WTC11 (cell line): ENCODE measurements at regions not wholly inside any gene's neighbourhood (a gene's known extent, or its start where the extent isn't known, plus 50 kb on each side); places are given as distances from the start of the nearest gene placed in this dataset.

Source experiments
- ATAC-seq: fragments of 200-7000 bp; cut with Tn5 transposase; 2 replicates; pipeline ENCODE4 v1.10.0; 2021; ENCODE audit warnings: mild to moderate bottlenecking, moderate library complexity
- CTCF ChIA-PET: fragments of 300-600 bp; sonication (Branson Sonifier 250); formaldehyde crosslinking; loops from one replicate; lab custom pipeline; 2021; ENCODE audit warnings: antibody characterized with exemption; lab: Charles Lee
- POLR2A ChIA-PET: fragments of 350-600 bp; sonication (Branson Sonifier 250); formaldehyde crosslinking; loops from one replicate; lab custom pipeline; 2021; ENCODE audit warnings: antibody characterized with exemption; lab: Charles Lee
- DNase-seq: peaks from one replicate; pipeline ENCODE4 v3.0.0; 2021; ENCODE audit warnings: low spot score
- H3K27ac Mint-ChIP-seq: 2 replicates; pipeline ENCODE4 v1.8.0; 2021; ENCODE audit warnings: mixed read lengths
- H3K27me3 Mint-ChIP-seq: 2 replicates; pipeline ENCODE4 v1.8.0; 2021; ENCODE audit warnings: low read depth, mild to moderate bottlenecking, moderate library complexity, mixed read lengths
- H3K36me3 Mint-ChIP-seq: 2 replicates; pipeline ENCODE4 v1.8.0; 2021; ENCODE audit warnings: mixed read lengths
- H3K4me1 Mint-ChIP-seq: 2 replicates; pipeline ENCODE4 v1.8.0; 2022; ENCODE audit warnings: mixed read lengths
- H3K4me3 Mint-ChIP-seq: 2 replicates; pipeline ENCODE4 v1.8.0; 2021; ENCODE audit warnings: mild to moderate bottlenecking, moderate library complexity, mixed read lengths
- H3K9me3 Mint-ChIP-seq: 2 replicates; pipeline ENCODE4 v1.8.0; 2021; ENCODE audit warnings: mixed read lengths
- AFF4 ChIP-seq: sonication (generic); formaldehyde crosslinking; IDR thresholded peaks from 2 replicates; pipeline ENCODE4 v1.8.1; 2023; ENCODE audit warnings: mild to moderate bottlenecking, missing genetic modification reagents, borderline replicate concordance
- EMX1 ChIP-seq: fragments of 250-450 bp; sonication (Bioruptor Pico); IDR thresholded peaks from 2 replicates; pipeline ENCODE4 v1.8.0; 2021; ENCODE audit warnings: mild to moderate bottlenecking
- FOXK1 ChIP-seq: sonication (generic); formaldehyde crosslinking; IDR thresholded peaks from 2 replicates; pipeline ENCODE4 v1.8.0; 2022; ENCODE audit warnings: mild to moderate bottlenecking, moderate library complexity, missing genetic modification reagents
- IRF2 ChIP-seq: sonication (generic); formaldehyde crosslinking; IDR thresholded peaks from 2 replicates; pipeline ENCODE4 v1.8.0; 2022; ENCODE audit warnings: low read depth, missing genetic modification reagents, borderline replicate concordance
- JAZF1 ChIP-seq: fragments of 250-450 bp; sonication (Bioruptor Pico); IDR thresholded peaks from 2 replicates; pipeline ENCODE4 v1.9.0; 2021; ENCODE audit warnings: moderate library complexity, mild to moderate bottlenecking, inconsistent platforms
- NFYB ChIP-seq: sonication (generic); formaldehyde crosslinking; conservative IDR thresholded peaks from 2 replicates; pipeline ENCODE4 v1.8.0; 2022; ENCODE audit warnings: low read depth, missing genetic modification reagents
- NR1H2 ChIP-seq: sonication (generic); formaldehyde crosslinking; IDR thresholded peaks from 2 replicates; pipeline ENCODE4 v1.9.0; 2021; ENCODE audit warnings: mild to moderate bottlenecking, moderate library complexity, missing genetic modification reagents
- RELA ChIP-seq: sonication (generic); formaldehyde crosslinking; IDR thresholded peaks from 2 replicates; pipeline ENCODE4 v1.8.1; 2022; ENCODE audit warnings: missing genetic modification reagents, mild to moderate bottlenecking, borderline replicate concordance
- RORB ChIP-seq: fragments of 250-450 bp; sonication (Bioruptor Pico); IDR thresholded peaks from 2 replicates; pipeline ENCODE4 v1.9.0; 2021; ENCODE audit warnings: mild to moderate bottlenecking
- SMAD3 ChIP-seq: sonication (generic); formaldehyde crosslinking; IDR thresholded peaks from 2 replicates; pipeline ENCODE4 v1.8.0; 2022; ENCODE audit warnings: missing genetic modification reagents, mild to moderate bottlenecking, borderline replicate concordance
- SP1 ChIP-seq: sonication (generic); formaldehyde crosslinking; conservative IDR thresholded peaks from 2 replicates; pipeline ENCODE4 v1.8.1; 2022; ENCODE audit warnings: missing genetic modification reagents
- STAT6 ChIP-seq: sonication (generic); formaldehyde crosslinking; conservative IDR thresholded peaks from 2 replicates; pipeline ENCODE4 v1.8.1; 2023; ENCODE audit warnings: mild to moderate bottlenecking, low read depth, missing genetic modification reagents, moderate library complexity
- TF ChIP-seq, protein P1 (sequence below): sonication (generic); formaldehyde crosslinking; IDR thresholded peaks from 2 replicates; pipeline ENCODE4 v1.8.1; 2022; ENCODE audit warnings: mild to moderate bottlenecking, missing genetic modification reagents, moderate library complexity, borderline replicate concordance
- TF ChIP-seq, protein P2 (sequence below): sonication (generic); formaldehyde crosslinking; IDR thresholded peaks from 2 replicates; pipeline ENCODE4 v1.8.1; 2023; ENCODE audit warnings: mild to moderate bottlenecking, missing genetic modification reagents, moderate library complexity
- TF ChIP-seq, protein P3 (sequence below): sonication (generic); formaldehyde crosslinking; IDR thresholded peaks from 2 replicates; pipeline ENCODE4 v1.8.0; 2022; ENCODE audit warnings: mild to moderate bottlenecking, missing genetic modification reagents
- TF ChIP-seq, protein P4 (sequence below): sonication (generic); formaldehyde crosslinking; IDR thresholded peaks from 2 replicates; pipeline ENCODE4 v1.8.1; 2023; ENCODE audit warnings: mild to moderate bottlenecking, missing genetic modification reagents, moderate library complexity
- TF ChIP-seq, protein P5 (sequence below): sonication (generic); formaldehyde crosslinking; IDR thresholded peaks from 2 replicates; pipeline ENCODE4 v1.8.0; 2022; ENCODE audit warnings: mild to moderate bottlenecking, missing genetic modification reagents

DNA sequence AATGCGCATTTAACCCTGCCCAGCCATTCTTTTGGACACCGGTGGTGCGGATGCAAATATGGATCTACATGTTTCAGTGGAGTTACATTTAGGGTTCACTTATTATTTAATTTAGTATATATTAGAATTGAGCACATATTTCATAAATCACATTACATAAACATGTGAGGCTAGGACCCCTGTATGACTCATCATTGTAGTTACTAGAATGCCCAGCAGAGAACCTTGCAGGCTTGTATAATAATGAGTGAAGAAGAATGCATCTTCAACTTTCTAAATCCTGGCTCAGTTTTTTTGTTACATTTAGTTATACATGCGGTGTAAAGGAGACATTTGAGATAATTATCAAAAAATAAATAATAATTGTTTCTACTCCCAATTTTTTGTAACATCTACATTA, 369.0 kb downstream of the ATP23 start:
- ATAC-seq, result no peak
- no peak for TF ChIP-seq RELA
- TF ChIP-seq SP1 (CRISPR knock-in tag), result no peak
- TF ChIP-seq SMAD3 (CRISPR knock-in tag), result no peak
- TF ChIP-seq, protein P1, sequence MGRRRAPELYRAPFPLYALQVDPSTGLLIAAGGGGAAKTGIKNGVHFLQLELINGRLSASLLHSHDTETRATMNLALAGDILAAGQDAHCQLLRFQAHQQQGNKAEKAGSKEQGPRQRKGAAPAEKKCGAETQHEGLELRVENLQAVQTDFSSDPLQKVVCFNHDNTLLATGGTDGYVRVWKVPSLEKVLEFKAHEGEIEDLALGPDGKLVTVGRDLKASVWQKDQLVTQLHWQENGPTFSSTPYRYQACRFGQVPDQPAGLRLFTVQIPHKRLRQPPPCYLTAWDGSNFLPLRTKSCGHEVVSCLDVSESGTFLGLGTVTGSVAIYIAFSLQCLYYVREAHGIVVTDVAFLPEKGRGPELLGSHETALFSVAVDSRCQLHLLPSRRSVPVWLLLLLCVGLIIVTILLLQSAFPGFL (CRISPR knock-in tag), result no peak
- TF ChIP-seq, protein P2, sequence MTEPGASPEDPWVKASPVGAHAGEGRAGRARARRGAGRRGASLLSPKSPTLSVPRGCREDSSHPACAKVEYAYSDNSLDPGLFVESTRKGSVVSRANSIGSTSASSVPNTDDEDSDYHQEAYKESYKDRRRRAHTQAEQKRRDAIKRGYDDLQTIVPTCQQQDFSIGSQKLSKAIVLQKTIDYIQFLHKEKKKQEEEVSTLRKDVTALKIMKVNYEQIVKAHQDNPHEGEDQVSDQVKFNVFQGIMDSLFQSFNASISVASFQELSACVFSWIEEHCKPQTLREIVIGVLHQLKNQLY (CRISPR knock-in tag), result no peak
- no peak for TF ChIP-seq NR1H2 (CRISPR knock-in tag)
- no peak for TF ChIP-seq AFF4
- TF ChIP-seq, protein P3, sequence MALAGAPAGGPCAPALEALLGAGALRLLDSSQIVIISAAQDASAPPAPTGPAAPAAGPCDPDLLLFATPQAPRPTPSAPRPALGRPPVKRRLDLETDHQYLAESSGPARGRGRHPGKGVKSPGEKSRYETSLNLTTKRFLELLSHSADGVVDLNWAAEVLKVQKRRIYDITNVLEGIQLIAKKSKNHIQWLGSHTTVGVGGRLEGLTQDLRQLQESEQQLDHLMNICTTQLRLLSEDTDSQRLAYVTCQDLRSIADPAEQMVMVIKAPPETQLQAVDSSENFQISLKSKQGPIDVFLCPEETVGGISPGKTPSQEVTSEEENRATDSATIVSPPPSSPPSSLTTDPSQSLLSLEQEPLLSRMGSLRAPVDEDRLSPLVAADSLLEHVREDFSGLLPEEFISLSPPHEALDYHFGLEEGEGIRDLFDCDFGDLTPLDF, result no peak
- no peak for TF ChIP-seq IRF2 (CRISPR knock-in tag)
- H3K9me3 Mint-ChIP-seq, result peaks cover 23% of the 10 kb centered on the region
- peaks cover 2% of the 10 kb centered on the region; the same call in 1 of the 2 replicates for H3K36me3 Mint-ChIP-seq
- no peak overlapping the region for H3K4me3 Mint-ChIP-seq
- ChIA-PET POLR2A (no interaction called here), CTCF (no interaction called here)
- no peak overlapping the region for H3K27ac Mint-ChIP-seq
- no peak for DNase-seq
- peaks cover 15% of the 10 kb centered on the region for H3K4me1 Mint-ChIP-seq
- no peaks in the 10 kb centered on the region for H3K27me3 Mint-ChIP-seq

GRCh38 chr12:58310809-58311622, 369.6 kb downstream of the ATP23 start:
- ATAC-seq (no peak), DNase-seq (no peak)
- Mint-ChIP-seq H3K36me3 (peaks cover 2% of the 10 kb centered on the region; the same call in 1 of the 2 replicates), H3K9me3 (peaks cover 23% of the 10 kb centered on the region), H3K27me3 (no peaks in the 10 kb centered on the region), H3K4me3 (no peak overlapping the region), H3K27ac (0 out of 2 replicates have a peak overlapping the region, but pooled peaks have one; percentile 25), H3K4me1 (peaks cover 15% of the 10 kb centered on the region)
- TF ChIP-seq RORB (no peak), JAZF1 (CRISPR knock-in tag) (no peak)
- ChIA-PET POLR2A (no interaction called here), CTCF (no interaction called here)

DNA sequence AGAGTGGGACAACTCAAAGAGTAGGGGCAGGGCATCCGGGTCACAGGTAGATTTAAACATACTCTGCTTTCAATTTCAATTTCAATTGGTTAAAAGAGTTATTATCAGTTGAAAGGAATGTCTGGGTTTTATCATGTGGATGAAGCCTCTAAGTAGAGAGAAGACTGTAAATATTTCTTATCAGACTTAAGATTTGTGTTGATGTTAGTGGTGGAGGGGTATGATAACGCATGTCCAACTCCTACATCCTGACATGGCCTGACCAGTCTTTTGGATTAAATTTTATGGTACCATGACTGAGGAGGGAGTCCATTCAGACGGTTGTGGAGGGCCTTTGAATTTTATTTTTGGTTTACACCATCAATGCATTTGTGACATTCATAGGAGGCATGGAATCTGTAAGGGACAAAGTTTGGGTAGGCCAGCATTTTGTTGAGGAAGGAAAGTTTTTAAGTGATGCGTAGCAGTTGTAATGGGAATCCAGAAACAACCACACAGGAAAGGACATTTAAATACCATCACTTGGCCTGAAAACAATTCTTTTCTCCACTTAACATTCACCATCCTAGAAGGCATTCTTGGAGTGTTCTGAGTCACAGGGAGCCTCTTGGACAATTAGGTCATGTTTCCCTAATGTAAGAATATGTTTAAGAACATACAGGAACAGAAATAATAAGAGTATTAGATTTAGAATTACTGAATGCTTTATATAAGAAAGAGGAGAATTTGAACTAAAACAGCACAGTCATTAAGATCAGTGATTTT, 371.9 kb downstream of the ATP23 start:
- no peak overlapping the region for H3K27ac Mint-ChIP-seq
- H3K9me3 Mint-ChIP-seq, result peaks cover 26% of the 10 kb centered on the region
- no peak for DNase-seq
- H3K4me1 Mint-ChIP-seq, result peaks cover 15% of the 10 kb centered on the region
- ATAC-seq, result no peak
- H3K27me3 Mint-ChIP-seq, result no peaks in the 10 kb centered on the region
- H3K36me3 Mint-ChIP-seq, result peaks cover 12% of the 10 kb centered on the region
- H3K4me3 Mint-ChIP-seq, result no peak overlapping the region
- ChIA-PET POLR2A (no interaction called here), CTCF (no interaction called here)
- TF ChIP-seq RELA (no peak), STAT6 (CRISPR knock-in tag) (no peak), EMX1 (CRISPR knock-in tag) (no peak), NFYB (CRISPR knock-in tag) (no peak), FOXK1 (CRISPR knock-in tag) (no peak)
- TF ChIP-seq, protein P4, sequence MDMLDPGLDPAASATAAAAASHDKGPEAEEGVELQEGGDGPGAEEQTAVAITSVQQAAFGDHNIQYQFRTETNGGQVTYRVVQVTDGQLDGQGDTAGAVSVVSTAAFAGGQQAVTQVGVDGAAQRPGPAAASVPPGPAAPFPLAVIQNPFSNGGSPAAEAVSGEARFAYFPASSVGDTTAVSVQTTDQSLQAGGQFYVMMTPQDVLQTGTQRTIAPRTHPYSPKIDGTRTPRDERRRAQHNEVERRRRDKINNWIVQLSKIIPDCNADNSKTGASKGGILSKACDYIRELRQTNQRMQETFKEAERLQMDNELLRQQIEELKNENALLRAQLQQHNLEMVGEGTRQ (CRISPR knock-in tag), result no peak
- TF ChIP-seq, protein P5, sequence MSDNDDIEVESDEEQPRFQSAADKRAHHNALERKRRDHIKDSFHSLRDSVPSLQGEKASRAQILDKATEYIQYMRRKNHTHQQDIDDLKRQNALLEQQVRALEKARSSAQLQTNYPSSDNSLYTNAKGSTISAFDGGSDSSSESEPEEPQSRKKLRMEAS (CRISPR knock-in tag), result no peak
